RWPE1 (cell line): ENCODE measurements at regions not wholly inside any gene's neighbourhood (a gene's known extent, or its start where the extent isn't known, plus 50 kb on each side); places are given as distances from the start of the nearest gene placed in this dataset.
"Not testable (repeated sequence)": the region's sequence is repeated elsewhere in the genome, so short reads cannot be mapped to it uniquely, and the experiment has no call there.

Experiments
- CTCF ChIA-PET: fragments of 350-600 bp; sonication (Branson Sonifier 250); formaldehyde crosslinking; extraction: SDS; loops from one replicate; lab custom pipeline; 2021; lab: Yijun Ruan, JAX
- POLR2A ChIA-PET: fragments of 400-600 bp; formaldehyde crosslinking; extraction: SDS; loops from one replicate; lab custom pipeline; 2020; ENCODE audit warnings: antibody characterized with exemption; ENCODE audit not compliant: low non-redundant PET; lab: Yijun Ruan, JAX
- DNase-seq: peaks from one replicate; pipeline ENCODE4 v3.0.0; 2012; ENCODE audit warnings: low spot score
- H3K27ac ChIP-seq: fragments of 450-650 bp; 2 replicates; pipeline ENCODE4 v1.5.1; 2017
- CTCF ChIP-seq: fragments of 450-650 bp; conservative IDR thresholded peaks from 2 replicates; pipeline ENCODE4 v1.5.1; 2017; ENCODE audit warnings: low read depth, mild to moderate bottlenecking

- no peak overlapping the region for H3K27ac ChIP-seq
- ChIA-PET CTCF (no interaction called here), POLR2A (no interaction called here)
- no peak for TF ChIP-seq CTCF
- DNase-seq, result no peak
Observed at GRCh38 chr6:148629592-148630465, 117.0 kb upstream of the UST start.

- ChIA-PET CTCF (interaction anchor here (0.7 kb wide), 1 partner anchor 1467 kb away, joined by 4 read pairs; no protein-coding TSS in a partner anchor), POLR2A (no interaction called here)
- no peak overlapping the region for H3K27ac ChIP-seq
- no peak for TF ChIP-seq CTCF
- no peak for DNase-seq
Observed at GRCh38 chr6:148635070-148635743, 111.6 kb upstream of the UST start.

- CTCF ChIA-PET, H3K27ac ChIP-seq, POLR2A ChIA-PET, DNase-seq: not testable (repeated sequence)
Observed at GRCh38 chr6:148641836-148642235, 105.0 kb upstream of the UST start.

- DNase-seq, H3K27ac ChIP-seq, CTCF ChIA-PET, POLR2A ChIA-PET: not testable (repeated sequence)
Observed at GRCh38 chr6:148643208-148643607, 103.6 kb upstream of the UST start.

GRCh38 chr6:148645049-148645448, 101.8 kb upstream of the UST start:
- POLR2A ChIA-PET, CTCF ChIA-PET, DNase-seq, H3K27ac ChIP-seq: not testable (repeated sequence)

GRCh38 chr6:148648754-148649453, 97.9 kb upstream of the UST start:
- POLR2A ChIA-PET, result no interaction called here
- no peak for DNase-seq
- TF ChIP-seq CTCF, result no peak
- H3K27ac ChIP-seq, result no peak overlapping the region
- CTCF ChIA-PET, result no interaction called here

GRCh38 chr6:148649454-148649963, 97.3 kb upstream of the UST start:
- TF ChIP-seq CTCF, result no peak
- POLR2A ChIA-PET, result no interaction called here
- no peak for DNase-seq

More at GRCh38 chr6:148649454-148649963, 97.3 kb upstream of the UST start:
- no peak overlapping the region for H3K27ac ChIP-seq
- CTCF ChIA-PET, result no interaction called here
